Embryonic facial prominence (tissue), 1 donor: ENCODE measurements at regions not wholly inside any gene's neighbourhood (a gene's known extent, or its start where the extent isn't known, plus 50 kb on each side); places are given as distances from the start of the nearest gene placed in this dataset.
"Not testable (repeated sequence)": the region's sequence is repeated elsewhere in the genome, so short reads cannot be mapped to it uniquely, and the experiment has no call there.

Experiments used
- DNase-seq: peaks from one replicate; pipeline ENCODE4 v3.0.0-alpha.2; 2016; ENCODE audit errors: extremely low spot score

DNA sequence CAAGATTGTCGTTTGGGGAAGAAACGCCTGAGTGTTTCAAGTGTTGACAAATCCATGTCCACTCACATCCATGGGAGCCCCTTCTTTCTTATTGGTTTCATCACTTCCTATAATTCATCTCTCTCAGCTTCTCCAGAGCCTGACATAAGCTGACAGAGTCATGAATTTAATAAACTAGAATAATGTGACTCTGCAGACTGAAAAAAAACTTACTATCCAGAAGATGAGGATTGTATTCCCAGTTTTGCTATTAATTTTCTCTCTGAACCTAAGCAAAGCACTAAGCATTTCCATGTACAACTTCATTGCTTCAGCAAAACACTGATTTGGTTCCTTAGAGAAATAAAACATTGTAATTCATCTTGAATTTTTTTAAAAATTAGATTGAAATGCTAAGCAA lies 691.8 kb downstream of the MTRR start:
- no peak for DNase-seq

- DNase-seq: no peak
Observed at GRCh38 chr5:8561224-8561840, 692.4 kb downstream of the MTRR start.

DNA sequence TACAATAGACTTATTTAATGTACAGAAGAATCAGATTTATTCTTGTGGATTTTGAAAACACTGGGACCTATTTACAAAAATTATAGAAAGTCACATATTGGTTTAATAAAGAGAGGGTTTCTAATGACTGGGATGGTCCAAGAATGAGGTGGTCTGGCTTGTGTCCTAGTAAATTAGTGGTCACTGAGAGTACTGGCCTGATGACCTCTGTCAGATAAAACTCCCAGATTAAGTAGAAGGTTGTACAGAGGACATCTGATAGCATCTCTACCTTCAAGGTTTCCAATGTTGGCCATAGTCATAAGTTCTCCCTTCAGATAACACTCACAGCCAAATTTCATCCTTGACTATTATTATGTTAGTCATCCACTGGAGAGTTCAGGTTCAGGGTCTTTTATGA lies 692.9 kb downstream of the MTRR start:
- DNase-seq: no peak

DNA sequence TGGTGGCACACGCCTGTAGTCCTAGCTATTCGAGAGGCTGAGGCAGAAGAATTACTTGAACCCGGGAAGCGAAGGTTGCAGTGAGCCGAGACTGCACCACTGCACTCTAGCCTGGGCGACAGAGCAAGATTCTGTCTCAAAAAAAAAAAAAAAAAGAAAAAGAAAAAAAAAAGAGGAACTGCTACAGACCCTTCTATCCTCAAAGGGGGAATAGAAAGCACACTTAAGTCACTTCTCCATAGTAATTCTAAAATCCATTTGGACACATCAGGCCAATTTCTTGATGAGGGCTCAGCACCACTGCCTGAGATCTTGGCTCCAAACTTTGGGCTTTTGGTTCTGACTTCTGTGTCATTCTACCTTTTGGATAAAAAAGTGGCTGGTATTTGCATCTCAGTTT lies 694.6 kb downstream of the MTRR start:
- DNase-seq: not testable (repeated sequence)

DNA sequence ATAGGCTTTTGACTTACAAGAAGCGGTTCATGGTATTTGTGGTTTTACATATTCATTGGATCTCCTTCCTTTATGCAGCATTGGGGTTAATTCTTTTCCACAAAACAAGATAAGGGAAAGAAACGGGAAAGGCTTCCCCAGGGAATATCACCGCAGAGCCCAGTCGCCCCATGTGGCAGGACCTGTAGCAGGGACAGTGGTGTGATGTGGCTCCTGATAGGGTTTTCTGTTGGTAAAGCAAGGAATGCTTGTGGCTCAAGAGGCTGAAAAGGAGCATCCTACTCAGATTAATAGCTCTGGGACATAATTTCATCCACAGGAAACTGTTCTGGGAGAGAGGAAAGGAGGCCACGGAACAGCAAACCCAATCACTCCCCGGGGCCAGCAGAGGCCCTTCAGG lies 699.9 kb downstream of the MTRR start:
- DNase-seq: no peak

GRCh38 chr5:8570528-8570927 lies 701.6 kb downstream of the MTRR start:
- no peak for DNase-seq

DNA sequence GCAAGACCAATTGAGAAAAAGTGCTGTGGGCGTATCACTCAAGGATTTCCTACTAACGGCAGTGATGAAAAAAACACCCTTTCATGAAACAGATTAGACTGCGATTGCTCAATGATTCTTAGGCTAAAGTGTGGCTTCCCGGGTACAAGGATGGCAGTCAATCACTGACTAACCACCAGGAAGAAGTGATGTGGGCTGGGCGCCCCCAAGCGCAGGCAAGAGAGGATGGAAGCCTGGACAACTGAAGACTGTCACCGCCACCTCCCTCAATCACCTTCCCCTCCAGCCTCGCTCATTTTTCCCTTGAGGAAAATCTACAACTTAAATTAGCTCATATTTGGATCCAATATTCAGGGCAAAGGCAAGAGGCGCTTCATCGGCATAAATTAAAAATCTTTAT lies 707.2 kb downstream of the MTRR start:
- no peak for DNase-seq

- DNase-seq: no peak
Observed at GRCh38 chr5:8577792-8578191, 708.8 kb downstream of the MTRR start.

DNA sequence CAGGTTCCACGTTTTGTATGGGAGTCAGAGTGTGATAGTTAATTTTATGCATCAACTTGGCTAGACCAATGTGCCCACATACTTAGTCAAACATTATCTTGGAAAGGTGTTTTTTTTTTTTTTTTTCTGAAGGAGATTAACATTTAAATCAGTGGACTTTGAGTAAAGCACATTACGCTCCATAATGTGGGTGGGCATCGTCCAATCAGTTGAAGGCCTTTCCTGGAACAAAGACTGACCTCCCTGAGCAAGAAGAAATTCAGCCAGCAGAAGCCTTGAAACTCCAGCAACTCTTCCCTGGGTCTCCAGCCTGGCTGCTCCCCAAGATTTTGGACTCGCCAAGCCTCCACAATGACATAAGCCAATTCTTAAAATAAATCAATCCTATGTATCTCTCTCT lies 711.4 kb downstream of the MTRR start:
- DNase-seq: no peak

DNA sequence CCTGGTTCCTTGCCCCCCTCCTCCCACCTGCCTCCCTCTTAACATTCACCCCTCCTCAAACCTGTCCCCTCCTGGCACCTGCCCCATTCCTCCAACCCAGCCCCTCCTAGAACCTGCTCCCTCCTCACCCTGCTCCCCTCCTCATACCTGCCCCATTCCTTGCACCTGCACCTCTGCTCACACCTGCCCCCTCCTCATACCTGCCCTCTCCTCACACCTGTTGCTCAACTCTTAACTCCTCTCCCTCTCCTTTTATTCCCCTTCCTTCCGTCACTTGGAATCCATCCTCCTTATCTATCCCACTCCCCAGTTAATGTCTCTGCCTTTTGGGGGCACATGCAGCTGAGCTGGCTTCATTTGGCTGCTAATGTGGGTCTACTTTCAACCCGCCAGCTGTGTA lies 712.1 kb downstream of the MTRR start:
- DNase-seq: no peak

DNA sequence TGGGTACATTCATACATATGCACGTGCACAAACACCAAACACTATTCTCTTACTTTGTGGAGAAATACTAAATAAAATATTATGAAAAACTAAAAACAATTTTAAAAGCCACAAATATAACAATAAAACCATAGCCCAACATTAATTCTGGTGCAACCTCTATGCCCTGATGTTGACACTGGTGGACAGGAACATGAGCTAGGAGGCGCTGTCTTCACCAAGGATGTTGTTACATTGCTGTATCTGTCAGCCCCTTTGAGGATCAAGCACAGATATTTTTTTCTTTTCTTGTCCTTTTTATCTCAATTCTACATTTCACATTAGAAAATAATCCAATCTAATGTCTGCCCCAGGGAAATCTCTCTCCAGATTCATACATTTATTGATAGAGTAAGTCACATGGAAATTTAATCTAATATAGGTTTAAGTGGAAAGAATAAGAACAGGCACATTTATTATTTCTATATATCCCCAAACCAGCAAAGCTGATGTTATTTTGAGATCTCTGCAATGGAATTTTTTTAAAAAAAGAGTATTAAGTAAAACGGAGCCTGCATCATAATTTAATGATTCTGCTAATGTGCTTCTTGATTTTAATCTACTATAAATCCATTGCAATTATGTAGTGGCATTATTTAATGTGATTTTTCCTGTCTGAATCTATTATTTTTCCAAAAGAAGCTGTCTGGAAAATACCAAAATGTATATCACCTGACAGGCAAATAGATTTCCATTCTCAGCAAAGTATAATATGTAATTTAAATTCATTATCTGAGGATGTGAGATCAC lies 716.5 kb downstream of the MTRR start:
- no peak for DNase-seq

GRCh38 chr5:8590959-8591358 lies 722.0 kb downstream of the MTRR start:
- DNase-seq: no peak

DNA sequence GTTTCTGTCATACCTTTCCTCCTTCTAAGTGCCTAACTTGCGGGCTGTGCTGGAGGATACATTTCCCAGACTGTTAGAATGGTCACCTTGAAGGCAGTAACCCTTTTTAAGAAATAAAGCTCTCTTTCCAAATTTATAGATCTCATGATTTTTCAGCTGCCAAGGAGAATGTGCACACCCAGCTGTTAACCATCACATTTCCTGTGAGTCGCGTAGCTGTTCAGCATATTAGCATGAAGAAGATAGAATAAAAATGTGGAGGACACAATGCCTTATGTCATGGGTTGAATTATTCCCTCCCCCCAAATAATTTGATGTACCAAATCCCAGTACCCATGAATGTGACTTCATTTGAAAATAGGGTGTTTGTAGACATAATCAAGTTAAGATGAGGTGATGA lies 729.4 kb downstream of the MTRR start:
- DNase-seq: no peak

DNA sequence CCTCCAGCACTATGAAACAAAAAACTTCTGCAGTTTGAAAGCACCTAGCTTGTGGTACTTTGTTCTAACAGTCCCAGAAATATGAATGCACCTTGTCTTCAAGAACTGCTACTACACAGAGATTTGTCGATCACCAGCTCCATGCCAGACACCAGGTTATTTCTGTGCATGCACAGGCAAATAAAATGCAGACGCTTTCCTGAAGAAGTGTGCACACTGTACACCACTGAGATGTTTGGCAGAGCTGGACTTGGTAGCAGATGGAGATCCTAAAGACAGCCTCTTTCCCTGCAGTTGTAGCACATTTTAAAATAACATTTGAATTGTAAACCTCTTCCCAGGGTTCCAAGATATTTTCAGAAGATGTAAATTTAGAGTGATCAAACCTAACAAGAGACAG lies 730.0 kb downstream of the MTRR start:
- DNase-seq: no peak

- DNase-seq: no peak
Observed at GRCh38 chr5:8600843-8601242, 731.9 kb downstream of the MTRR start.

DNA sequence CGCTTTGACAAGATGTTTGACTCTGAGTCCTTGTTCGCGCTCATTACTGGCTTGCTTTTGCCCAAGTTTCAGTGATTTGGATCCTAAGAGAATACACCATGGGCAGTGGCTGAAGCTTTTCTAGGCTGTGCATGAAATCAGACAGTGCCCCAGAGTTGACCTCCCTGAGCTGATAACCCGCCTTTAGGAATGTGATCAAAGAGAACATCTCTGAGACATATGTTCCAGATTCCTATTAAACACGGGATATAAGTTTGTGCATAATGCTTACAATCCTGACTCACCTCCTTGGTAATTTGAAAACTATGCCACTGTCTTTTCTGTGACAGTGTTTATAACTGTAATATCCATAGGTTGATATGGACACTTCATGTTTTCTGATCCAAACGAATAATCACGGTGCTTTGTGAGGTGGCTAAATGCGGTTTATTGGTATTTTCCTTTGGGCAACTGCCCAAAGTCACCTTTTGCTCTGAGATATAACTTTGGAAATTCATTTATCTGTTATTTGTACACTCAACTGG lies 732.9 kb downstream of the MTRR start:
- DNase-seq: no peak

GRCh38 chr5:8606231-8606630 lies 737.3 kb downstream of the MTRR start:
- no peak for DNase-seq

- DNase-seq: no peak
Observed at GRCh38 chr5:8611067-8611466, 742.1 kb downstream of the MTRR start.

GRCh38 chr5:8613078-8613685 lies 744.2 kb downstream of the MTRR start:
- no peak for DNase-seq

- no peak for DNase-seq
Observed at GRCh38 chr5:8615142-8615858, 746.4 kb downstream of the MTRR start.

GRCh38 chr5:8628521-8628920 lies 759.6 kb downstream of the MTRR start:
- DNase-seq: no peak

GRCh38 chr5:8633259-8633658 lies 764.3 kb downstream of the MTRR start:
- DNase-seq: no peak
